ENCODE measurements at regions not wholly inside any gene's neighbourhood (a gene's known extent, or its start where the extent isn't known, plus 50 kb on each side); places are given as distances from the start of the nearest gene placed in this dataset.

DNA sequence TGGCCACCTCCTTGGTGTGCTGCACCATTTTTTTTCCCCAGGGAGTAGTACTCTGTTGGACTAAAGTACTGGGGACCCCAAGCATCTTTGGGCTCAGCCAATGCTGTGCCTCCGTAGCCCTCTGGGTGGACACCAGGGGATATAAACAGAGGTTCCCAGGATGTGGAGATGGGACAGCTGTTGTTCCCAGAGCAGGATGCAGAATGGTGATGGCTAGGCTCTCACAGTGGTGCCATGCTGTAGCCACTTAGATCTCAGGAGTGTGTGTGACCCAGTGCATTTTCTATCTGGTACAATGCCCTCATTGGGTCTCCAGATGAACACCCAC, 50.9 kb upstream of the SCIN start:
- H4K20me1 ChIP-seq (replicated peaks; ENCODE audit: control insufficient read depth, extremely low read depth, insufficient read depth, low read length), result no peaks in the 10 kb centered on the region
- BruUV-seq (replicated peaks), result no TSS peak
- H3K4me3 ChIP-seq (replicated peaks in 1 of 3; ENCODE audit: insufficient read depth in 1 of 3, low read depth in 1 of 3, low read length in 3 of 3), result no peak overlapping the region
- no peaks in the 10 kb centered on the region for H3K9me1 ChIP-seq (replicated peaks; ENCODE audit: control insufficient read depth, extremely low read depth, insufficient read depth, low read length)
- intact Hi-C loops (cut with micrococcal nuclease) (no loop called here), dilution Hi-C loops (cut with MboI; ENCODE audit: extremely low pct_ligation_motif_present, low sequenced_read_pairs) (no loop called here)
- H3K27ac ChIP-seq (ENCODE audit: insufficient read depth, low read depth, low read length), result no peak overlapping the region
- H3K4me2 ChIP-seq (ENCODE audit: insufficient read depth, low read length), result no peak overlapping the region
- H3K4me1 ChIP-seq (ENCODE audit: control insufficient read depth, extremely low read depth, insufficient read depth, low read length), result no peaks in the 10 kb centered on the region
- no peaks in the 10 kb centered on the region for H3K9me3 ChIP-seq (replicated peaks; ENCODE audit: control insufficient read depth, insufficient read depth, low read length)
- no peaks in the 10 kb centered on the region for H3K79me2 ChIP-seq (ENCODE audit: control insufficient read depth, insufficient read depth, low read length)
- TF ChIP-seq, protein P1, sequence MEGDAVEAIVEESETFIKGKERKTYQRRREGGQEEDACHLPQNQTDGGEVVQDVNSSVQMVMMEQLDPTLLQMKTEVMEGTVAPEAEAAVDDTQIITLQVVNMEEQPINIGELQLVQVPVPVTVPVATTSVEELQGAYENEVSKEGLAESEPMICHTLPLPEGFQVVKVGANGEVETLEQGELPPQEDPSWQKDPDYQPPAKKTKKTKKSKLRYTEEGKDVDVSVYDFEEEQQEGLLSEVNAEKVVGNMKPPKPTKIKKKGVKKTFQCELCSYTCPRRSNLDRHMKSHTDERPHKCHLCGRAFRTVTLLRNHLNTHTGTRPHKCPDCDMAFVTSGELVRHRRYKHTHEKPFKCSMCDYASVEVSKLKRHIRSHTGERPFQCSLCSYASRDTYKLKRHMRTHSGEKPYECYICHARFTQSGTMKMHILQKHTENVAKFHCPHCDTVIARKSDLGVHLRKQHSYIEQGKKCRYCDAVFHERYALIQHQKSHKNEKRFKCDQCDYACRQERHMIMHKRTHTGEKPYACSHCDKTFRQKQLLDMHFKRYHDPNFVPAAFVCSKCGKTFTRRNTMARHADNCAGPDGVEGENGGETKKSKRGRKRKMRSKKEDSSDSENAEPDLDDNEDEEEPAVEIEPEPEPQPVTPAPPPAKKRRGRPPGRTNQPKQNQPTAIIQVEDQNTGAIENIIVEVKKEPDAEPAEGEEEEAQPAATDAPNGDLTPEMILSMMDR (IDR thresholded peaks at IDR 0.05; ENCODE audit: extremely low read depth in 1 of 2, insufficient read depth in 1 of 2, low read depth in 1 of 2, low read length in 2 of 2), result no peak
- TF ChIP-seq POLR2AphosphoS5 (IDR thresholded peaks at IDR 0.05; ENCODE audit: insufficient read depth, low read depth, low read length) (no peak), POLR2A (IDR thresholded peaks at IDR 0.05; ENCODE audit: low read depth, low read length) (no peak), EZH2 (IDR thresholded peaks at IDR 0.05; ENCODE audit: borderline replicate concordance, low read depth, low read length, severe bottlenecking) (no peak), MYC (IDR thresholded peaks at IDR 0.05; ENCODE audit: low read depth, low read length) (no peak)
- TF ChIP-seq, protein P2, sequence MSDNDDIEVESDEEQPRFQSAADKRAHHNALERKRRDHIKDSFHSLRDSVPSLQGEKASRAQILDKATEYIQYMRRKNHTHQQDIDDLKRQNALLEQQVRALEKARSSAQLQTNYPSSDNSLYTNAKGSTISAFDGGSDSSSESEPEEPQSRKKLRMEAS (IDR thresholded peaks at IDR 0.05; ENCODE audit: insufficient read depth, insufficient read length), result no peak
- H3K36me3 ChIP-seq (ENCODE audit: control insufficient read depth in 2 of 2, extremely low read depth in 1 of 2, insufficient read depth in 2 of 2, low read length in 2 of 2), result no peaks in the 10 kb centered on the region
- no peak for DNase-seq (ENCODE audit: low read depth, low spot score)
- no peak overlapping the region for H2AFZ ChIP-seq (ENCODE audit: low read depth, low read length)
- H3K27me3 ChIP-seq (ENCODE audit: control insufficient read depth in 2 of 2, insufficient read depth in 2 of 2, low read length in 2 of 2), result peaks cover 2 to 24% of the 10 kb centered on the region in 2 experiments
- ChIA-PET CTCF (interaction anchor here (0.6 to 2.0 kb wide), 11 partner anchors 9 to 624 kb away, joined by 3 to 6 read pairs (median 4); a partner anchor contains a TSS), POLR2A (no interaction called here)
- no peak for FAIRE-seq
- no peak overlapping the region for H3K9ac ChIP-seq (replicated peaks; ENCODE audit: extremely low read depth, insufficient read depth, low read length)
